Thymus (tissue), 11 donors: ENCODE measurements at regions not wholly inside any gene's neighbourhood (a gene's known extent, or its start where the extent isn't known, plus 50 kb on each side); places are given as distances from the start of the nearest gene placed in this dataset.
A peak's percentile ranks its signal among the peaks of the same experiment; 100 is the strongest.
"Not testable (repeated sequence)": the region's sequence is repeated elsewhere in the genome, so short reads cannot be mapped to it uniquely, and the experiment has no call there.

Experiments used
- DNase-seq, 9 donors: peaks; one replicate each; pipeline ENCODE4 v3.0.0-alpha.2; 2013; ENCODE audit warnings: low spot score in 9 of 9, low read depth in 6 of 9, missing footprints in 1 of 9
- H3K27ac ChIP-seq, 2 donors: one replicate each; pipeline ENCODE4 v1.5.1; 2013; ENCODE audit warnings: control low read depth in 1 of 2, low read depth in 1 of 2, low read length in 1 of 2, mild to moderate bottlenecking in 1 of 2, moderate library complexity in 1 of 2
- H3K27me3 ChIP-seq, 2 donors: one replicate each; pipeline ENCODE4 v1.5.1; 2013; ENCODE audit warnings: low read length in 1 of 2; ENCODE audit not compliant: control insufficient read depth in 2 of 2, insufficient read depth in 1 of 2
- H3K36me3 ChIP-seq, 2 donors: one replicate each; pipeline ENCODE4 v1.5.1; 2013; ENCODE audit warnings: low read length in 1 of 2, mild to moderate bottlenecking in 1 of 2, moderate library complexity in 1 of 2; ENCODE audit not compliant: control insufficient read depth in 2 of 2, insufficient read depth in 2 of 2
- H3K4me1 ChIP-seq, 2 donors: one replicate each; pipeline ENCODE4 v1.5.1; 2013; ENCODE audit warnings: low read length in 2 of 2; ENCODE audit not compliant: control insufficient read depth in 2 of 2, insufficient read depth in 2 of 2
- H3K4me3 ChIP-seq, 2 donors: one replicate each; pipeline ENCODE4 v1.5.1; 2013; ENCODE audit warnings: low read length in 2 of 2, control low read depth in 1 of 2, mild to moderate bottlenecking in 1 of 2
- H3K9me3 ChIP-seq, 2 donors: one replicate each; pipeline ENCODE4 v1.5.1; 2013; ENCODE audit warnings: low read length in 1 of 2, mild to moderate bottlenecking in 1 of 2; ENCODE audit not compliant: control insufficient read depth in 2 of 2, insufficient read depth in 1 of 2
- WGBS: extraction: QIAGEN DNeasy Blood & Tissue Kit; methylation state at CpG from one replicate; pipeline ENCODE4 v1.1.7; 2013; 5-methylcytosine and 5-hydroxymethylcytosine counted together
- donor health status: healthy.

DNA sequence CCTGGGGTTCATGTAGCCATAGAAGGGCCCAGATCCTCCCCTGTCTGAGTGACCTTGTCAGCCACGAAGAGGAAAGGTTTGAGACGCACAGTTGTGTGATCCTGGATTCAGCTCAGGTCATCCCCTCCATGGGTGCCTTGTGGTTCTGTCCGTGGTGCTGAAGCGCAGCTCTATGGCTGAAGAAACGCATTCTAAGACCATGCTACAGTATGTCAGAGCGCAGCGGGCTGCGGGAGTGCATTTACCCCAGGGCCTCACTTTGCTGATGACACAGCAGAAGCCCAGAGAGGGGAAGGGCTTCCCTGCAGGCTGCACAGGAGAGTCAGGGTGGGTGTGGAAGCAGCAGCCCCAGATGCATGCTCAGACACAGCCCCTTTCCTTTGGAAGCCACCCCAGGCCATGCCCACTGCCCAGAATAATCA is 68.8 kb upstream of the IQSEC1 start:
- H3K4me3 ChIP-seq, result no peak overlapping the region
- H3K9me3 ChIP-seq, result no peaks in the 10 kb centered on the region
- H3K36me3 ChIP-seq, result no peaks in the 10 kb centered on the region
- no peaks in the 10 kb centered on the region for H3K4me1 ChIP-seq
- 23% methylated on average over 8 of the region's 8 CpGs for WGBS
- peaks cover 0 to 2% of the 10 kb centered on the region in 2 donors for H3K27me3 ChIP-seq
- no peak overlapping the region for H3K27ac ChIP-seq
- peak; percentile 13 to 75 (median 40) for DNase-seq

GRCh38 chr3:13141183-13141582 is 68.0 kb upstream of the IQSEC1 start:
- Histone ChIP-seq H3K27me3 (peaks cover 0 to 2% of the 10 kb centered on the region in 2 donors), H3K36me3 (no peaks in the 10 kb centered on the region), H3K4me1 (no peaks in the 10 kb centered on the region), H3K4me3 (no peak overlapping the region), H3K27ac (no peak overlapping the region), H3K9me3 (no peaks in the 10 kb centered on the region)
- DNase-seq, result no peak
- WGBS, result 96% methylated on average over 7 of the region's 7 CpGs

GRCh38 chr3:13140596-13140995 is 67.4 kb upstream of the IQSEC1 start:
- Histone ChIP-seq H3K27ac (no peak overlapping the region), H3K36me3 (no peaks in the 10 kb centered on the region), H3K4me3 (no peak overlapping the region), H3K9me3 (no peaks in the 10 kb centered on the region), H3K27me3 (peaks cover 0 to 4% of the 10 kb centered on the region in 2 donors), H3K4me1 (no peaks in the 10 kb centered on the region)
- WGBS, result 98% methylated on average over 7 of the region's 7 CpGs
- no peak for DNase-seq

DNA sequence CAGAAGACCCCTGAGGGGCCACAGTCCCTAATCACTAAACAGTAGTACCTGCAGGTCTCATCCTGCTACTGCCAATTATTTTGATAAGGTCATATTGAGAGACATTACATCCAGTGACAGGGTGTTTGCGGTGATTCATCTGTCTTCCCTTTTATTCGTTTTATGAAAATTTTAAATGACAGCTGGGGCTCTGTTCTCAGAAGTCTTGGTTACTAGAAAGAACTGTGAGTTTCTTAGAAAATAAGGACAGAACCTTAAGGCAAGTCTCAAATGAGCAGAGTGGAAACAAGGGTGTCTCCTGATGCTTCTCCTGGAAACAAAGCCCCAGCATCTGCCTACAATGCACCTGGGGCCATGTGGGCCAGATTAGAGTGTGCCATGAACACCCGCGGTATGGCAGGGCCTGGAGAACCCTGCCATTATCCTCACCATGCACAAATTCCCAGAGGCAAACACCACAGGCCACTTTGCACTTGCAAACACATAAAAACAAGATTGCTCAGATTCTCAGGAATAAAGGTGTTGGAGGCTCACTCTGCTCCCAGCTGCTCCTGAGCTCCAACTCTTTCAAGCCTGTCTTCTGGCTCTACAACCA is 66.3 kb upstream of the IQSEC1 start:
- Histone ChIP-seq H3K36me3 (no peaks in the 10 kb centered on the region), H3K27ac (no peak overlapping the region), H3K9me3 (no peaks in the 10 kb centered on the region), H3K4me1 (no peaks in the 10 kb centered on the region), H3K27me3 (peaks cover 0 to 4% of the 10 kb centered on the region in 2 donors), H3K4me3 (no peak overlapping the region)
- no peak for DNase-seq
- 85% methylated on average over 4 of the region's 4 CpGs for WGBS

DNA sequence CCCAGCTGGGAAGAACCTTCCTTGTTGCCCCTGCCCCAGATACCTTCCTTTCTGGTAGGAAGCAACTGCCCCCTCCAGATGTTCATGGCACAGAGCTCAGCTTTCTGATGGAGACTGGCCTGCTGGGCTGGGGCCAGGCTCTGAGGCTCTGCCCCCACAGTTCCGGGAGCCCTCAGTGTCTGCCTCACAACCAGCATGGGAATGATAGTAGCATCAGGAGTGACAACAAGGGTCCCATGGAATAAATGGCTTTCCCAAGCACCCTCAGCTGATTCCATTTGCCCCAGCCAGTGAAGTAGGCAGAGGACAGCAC is 65.6 kb upstream of the IQSEC1 start:
- WGBS, result 95% methylated on average over 1 of the region's 1 CpG

DNA sequence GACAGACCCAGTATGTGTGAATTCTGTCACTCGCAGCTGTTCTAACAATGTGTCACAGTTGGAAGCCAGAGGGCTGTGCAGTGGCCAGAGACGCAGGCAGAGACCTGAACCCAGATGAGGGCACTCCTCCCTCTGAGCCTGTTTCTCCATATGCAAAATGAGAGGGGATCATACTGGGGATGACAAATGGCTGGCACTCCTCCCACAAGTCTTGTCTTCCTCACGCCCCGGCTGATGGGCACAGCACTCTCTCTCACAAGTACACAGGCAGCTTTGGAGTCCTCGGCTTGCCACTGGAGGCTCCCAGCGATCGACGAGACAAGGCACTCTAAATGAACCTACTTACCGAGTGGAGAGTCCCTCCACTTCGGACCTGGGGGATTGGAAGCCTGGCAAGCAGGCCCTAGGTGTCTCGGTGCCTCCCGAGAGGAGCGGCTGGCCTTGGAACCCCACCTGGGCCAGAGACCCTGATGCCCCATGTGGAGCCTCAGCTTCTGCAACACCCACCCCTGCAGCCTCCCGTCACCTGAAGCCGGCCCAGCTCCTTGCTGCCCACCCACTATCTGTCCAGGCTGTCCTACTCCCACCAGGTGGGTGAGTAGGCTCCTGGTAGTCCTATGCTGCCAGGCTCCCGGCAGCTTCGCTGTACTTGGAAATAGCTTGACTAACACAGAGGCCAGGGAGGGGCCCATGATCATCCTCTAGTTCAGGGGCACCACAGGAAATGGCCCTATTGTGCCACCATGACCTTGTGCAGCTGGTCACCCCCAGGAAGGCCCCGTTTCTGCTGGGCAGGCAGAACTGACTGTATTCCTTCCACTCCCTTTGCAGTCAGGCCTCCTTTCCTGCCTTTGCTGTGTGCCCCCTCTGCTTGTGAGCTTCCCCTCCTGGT is 65.0 kb upstream of the IQSEC1 start:
- whole genome bisulfite sequencing, result 89% methylated on average over 18 of the region's 18 CpGs
- H3K27ac ChIP-seq, result no peak overlapping the region
- no peak for DNase-seq

More for the DNA sequence above, 65.6 kb upstream of the IQSEC1 start:
- H3K4me1 ChIP-seq, result no peaks in the 10 kb centered on the region
- H3K4me3 ChIP-seq, result no peak overlapping the region
- no peak for DNase-seq
- no peaks in the 10 kb centered on the region for H3K36me3 ChIP-seq
- peaks cover 0 to 4% of the 10 kb centered on the region in 2 donors for H3K27me3 ChIP-seq
- H3K9me3 ChIP-seq, result no peaks in the 10 kb centered on the region
- H3K27ac ChIP-seq, result no peak overlapping the region

DNA sequence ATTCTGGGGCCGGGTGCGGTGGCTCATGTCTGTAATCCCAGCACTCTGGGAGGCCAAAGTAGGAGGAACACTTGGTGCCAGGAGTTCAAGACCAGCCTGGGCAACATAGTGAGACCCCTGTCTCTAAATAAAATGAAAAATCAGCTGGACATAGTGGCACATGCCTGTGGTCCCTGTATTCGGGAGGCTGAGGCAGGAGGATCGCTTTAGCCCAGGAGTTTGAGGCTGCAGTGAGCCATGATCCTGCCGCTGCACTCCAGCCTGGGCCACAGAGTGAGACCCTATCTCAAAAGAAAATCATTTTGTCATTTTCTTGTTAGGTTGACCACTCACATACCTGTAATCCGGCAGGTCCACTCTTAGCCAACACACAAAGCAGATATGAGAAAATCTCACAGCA is 63.6 kb upstream of the IQSEC1 start:
- WGBS, result 98% methylated on average over 6 of the region's 6 CpGs
- H3K27me3 ChIP-seq, DNase-seq, H3K4me3 ChIP-seq, H3K27ac ChIP-seq, H3K36me3 ChIP-seq, H3K4me1 ChIP-seq, H3K9me3 ChIP-seq: not testable (repeated sequence)

More for the DNA sequence above, 65.0 kb upstream of the IQSEC1 start:
- Histone ChIP-seq H3K27me3 (peaks cover 0 to 4% of the 10 kb centered on the region in 2 donors), H3K36me3 (no peaks in the 10 kb centered on the region), H3K4me1 (no peaks in the 10 kb centered on the region), H3K9me3 (no peaks in the 10 kb centered on the region), H3K4me3 (no peak overlapping the region)

- DNase-seq, result no peak
- no peaks in the 10 kb centered on the region for H3K4me1 ChIP-seq
- 90% methylated on average over 11 of the region's 11 CpGs for whole genome bisulfite sequencing
- H3K27me3 ChIP-seq, result peaks cover 0 to 4% of the 10 kb centered on the region in 2 donors
- H3K36me3 ChIP-seq, result no peaks in the 10 kb centered on the region
- H3K27ac ChIP-seq, result no peak overlapping the region
- no peaks in the 10 kb centered on the region for H3K9me3 ChIP-seq
- H3K4me3 ChIP-seq, result no peak overlapping the region
Measured at GRCh38 chr3:13136426-13136825, 63.2 kb upstream of the IQSEC1 start.

DNA sequence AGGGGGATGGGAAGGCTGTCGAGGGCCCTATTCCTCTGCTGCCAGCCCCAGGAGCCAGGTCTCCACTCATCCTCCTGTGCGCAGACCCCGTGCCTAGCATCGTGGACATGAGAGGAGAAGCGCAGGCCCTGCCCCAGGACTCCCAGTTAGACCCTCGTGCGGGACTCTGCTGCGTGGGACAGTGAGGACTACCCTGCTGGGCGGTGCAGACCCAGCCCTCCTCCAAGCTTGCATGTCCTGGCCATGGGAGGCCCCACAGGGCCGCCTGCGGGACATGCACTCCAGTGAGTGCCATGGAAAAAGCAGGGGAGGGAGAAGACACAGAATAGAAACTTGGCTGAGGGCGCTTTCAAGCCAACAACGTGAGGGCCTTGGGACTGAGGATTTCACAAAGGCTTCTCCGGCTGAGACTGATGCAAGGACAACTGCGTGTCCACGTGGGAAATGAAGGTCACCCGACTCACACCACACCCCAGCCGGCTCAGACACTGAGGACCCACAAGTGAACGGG is 62.6 kb upstream of the IQSEC1 start:
- no peaks in the 10 kb centered on the region for H3K9me3 ChIP-seq
- no peaks in the 10 kb centered on the region for H3K36me3 ChIP-seq
- no peaks in the 10 kb centered on the region for H3K4me1 ChIP-seq
- 95% methylated on average over 19 of the region's 19 CpGs for WGBS
- peaks cover 0 to 4% of the 10 kb centered on the region in 2 donors for H3K27me3 ChIP-seq
- no peak overlapping the region for H3K27ac ChIP-seq
- no peak overlapping the region for H3K4me3 ChIP-seq
- DNase-seq, result no peak
